ENCODE measurements at regions not wholly inside any gene's neighbourhood (a gene's known extent, or its start where the extent isn't known, plus 50 kb on each side); places are given as distances from the start of the nearest gene placed in this dataset.

DNA sequence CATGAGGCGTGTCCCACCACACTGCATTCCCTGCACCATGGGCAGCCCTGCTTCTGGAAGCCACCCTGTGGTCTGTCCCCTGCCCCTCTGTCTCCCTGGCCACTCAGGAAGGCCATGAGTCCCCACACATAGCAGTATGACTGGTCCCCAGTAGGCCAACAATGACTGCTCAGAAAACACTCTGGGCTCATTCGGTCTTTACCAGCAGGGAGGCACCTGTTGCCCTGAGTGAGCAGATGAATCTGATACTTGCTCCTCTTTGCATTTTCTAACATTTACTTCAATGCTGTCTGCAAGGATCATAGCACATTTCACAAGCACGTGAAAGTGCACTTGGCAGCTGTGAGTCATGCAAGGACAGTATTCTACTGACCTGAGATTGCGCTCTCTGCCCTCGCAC, 365.4 kb upstream of the IRX1 start:
- TF ChIP-seq EZH2phosphoT487 (IDR thresholded peaks at IDR 0.05; ENCODE audit: borderline replicate concordance): no peak
- TF ChIP-seq, protein P1, sequence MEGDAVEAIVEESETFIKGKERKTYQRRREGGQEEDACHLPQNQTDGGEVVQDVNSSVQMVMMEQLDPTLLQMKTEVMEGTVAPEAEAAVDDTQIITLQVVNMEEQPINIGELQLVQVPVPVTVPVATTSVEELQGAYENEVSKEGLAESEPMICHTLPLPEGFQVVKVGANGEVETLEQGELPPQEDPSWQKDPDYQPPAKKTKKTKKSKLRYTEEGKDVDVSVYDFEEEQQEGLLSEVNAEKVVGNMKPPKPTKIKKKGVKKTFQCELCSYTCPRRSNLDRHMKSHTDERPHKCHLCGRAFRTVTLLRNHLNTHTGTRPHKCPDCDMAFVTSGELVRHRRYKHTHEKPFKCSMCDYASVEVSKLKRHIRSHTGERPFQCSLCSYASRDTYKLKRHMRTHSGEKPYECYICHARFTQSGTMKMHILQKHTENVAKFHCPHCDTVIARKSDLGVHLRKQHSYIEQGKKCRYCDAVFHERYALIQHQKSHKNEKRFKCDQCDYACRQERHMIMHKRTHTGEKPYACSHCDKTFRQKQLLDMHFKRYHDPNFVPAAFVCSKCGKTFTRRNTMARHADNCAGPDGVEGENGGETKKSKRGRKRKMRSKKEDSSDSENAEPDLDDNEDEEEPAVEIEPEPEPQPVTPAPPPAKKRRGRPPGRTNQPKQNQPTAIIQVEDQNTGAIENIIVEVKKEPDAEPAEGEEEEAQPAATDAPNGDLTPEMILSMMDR (conservative IDR thresholded peaks at IDR 0.05; ENCODE audit: low read length): no peak
- H3K4me3 ChIP-seq (ENCODE audit: low read length, poor library complexity, severe bottlenecking): no peak overlapping the region
- H3K9me3 ChIP-seq (ENCODE audit: insufficient read depth, low read depth, low read length): no peaks in the 10 kb centered on the region
- H3K9me2 ChIP-seq (replicated peaks; ENCODE audit: low read depth, low read length): no peaks in the 10 kb centered on the region
- H3K79me2 ChIP-seq (ENCODE audit: insufficient read depth, low read length): no peaks in the 10 kb centered on the region
- H3K36me3 ChIP-seq (ENCODE audit: insufficient read depth, low read length): no peaks in the 10 kb centered on the region
- H3K27me3 ChIP-seq (ENCODE audit: insufficient read depth, low read length, poor library complexity, severe bottlenecking): no peaks in the 10 kb centered on the region
- no peak overlapping the region for H3K9ac ChIP-seq (ENCODE audit: low read depth, low read length, poor library complexity, severe bottlenecking)
- no peak overlapping the region for H2AFZ ChIP-seq (ENCODE audit: low read length)
- no peaks in the 10 kb centered on the region for H4K20me1 ChIP-seq (ENCODE audit: insufficient read depth, low read length, poor library complexity, severe bottlenecking)
- no peak overlapping the region for H3K4me2 ChIP-seq (ENCODE audit: low read depth, low read length, poor library complexity, severe bottlenecking)
- no peaks in the 10 kb centered on the region for H3K4me1 ChIP-seq (ENCODE audit: insufficient read depth, low read length, poor library complexity, severe bottlenecking)
- no peaks in the 10 kb centered on the region for H3F3A ChIP-seq (ENCODE audit: low read depth)

DNA sequence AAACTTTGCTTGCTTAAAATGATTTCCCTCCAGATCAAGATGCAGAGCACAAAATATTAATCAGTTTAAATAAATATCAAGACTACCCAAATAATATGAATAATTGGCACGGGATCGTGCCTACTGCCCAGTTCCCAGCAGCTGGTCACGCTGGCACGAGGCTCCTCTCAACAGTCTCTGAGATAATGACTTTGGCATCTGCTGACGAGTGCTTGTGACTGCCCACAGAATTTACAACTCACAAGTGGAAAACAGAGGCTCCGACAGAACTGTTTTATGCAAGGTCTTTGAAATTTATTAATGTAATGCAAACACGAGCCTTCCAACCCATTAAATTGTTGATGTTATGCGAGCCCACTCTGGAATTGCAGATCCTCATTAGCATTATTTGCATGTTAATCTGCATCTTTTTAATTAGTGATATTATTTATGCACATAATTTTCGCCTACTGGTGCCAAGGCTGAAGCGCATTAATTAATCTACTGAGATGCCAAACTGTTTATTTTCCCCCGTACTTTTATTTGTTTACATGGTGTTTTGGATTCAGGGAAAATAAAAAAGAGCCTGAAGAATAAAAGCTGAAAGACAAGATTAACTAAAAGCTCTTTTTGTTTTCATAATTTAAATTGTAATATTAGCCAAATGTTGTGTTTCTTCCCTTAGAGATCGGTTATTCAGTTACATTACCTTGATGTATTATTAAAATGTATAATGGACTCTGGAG, 369.3 kb upstream of the IRX1 start:
- Histone ChIP-seq H3K4me1 (ENCODE audit: insufficient read depth, low read length, poor library complexity, severe bottlenecking) (no peaks in the 10 kb centered on the region), H3K79me2 (ENCODE audit: insufficient read depth, low read length) (no peaks in the 10 kb centered on the region), H3K4me2 (ENCODE audit: low read depth, low read length, poor library complexity, severe bottlenecking) (no peak overlapping the region), H3K36me3 (ENCODE audit: insufficient read depth, low read length) (no peaks in the 10 kb centered on the region), H4K20me1 (ENCODE audit: insufficient read depth, low read length, poor library complexity, severe bottlenecking) (no peaks in the 10 kb centered on the region), H2AFZ (ENCODE audit: low read length) (no peak overlapping the region), H3K9me2 (replicated peaks; ENCODE audit: low read depth, low read length) (no peaks in the 10 kb centered on the region), H3F3A (ENCODE audit: low read depth) (no peaks in the 10 kb centered on the region), H3K27me3 (ENCODE audit: insufficient read depth, low read length, poor library complexity, severe bottlenecking) (no peaks in the 10 kb centered on the region), H3K9ac (ENCODE audit: low read depth, low read length, poor library complexity, severe bottlenecking) (no peak overlapping the region), H3K4me3 (ENCODE audit: low read length, poor library complexity, severe bottlenecking) (no peak overlapping the region), H3K9me3 (ENCODE audit: insufficient read depth, low read depth, low read length) (no peaks in the 10 kb centered on the region; the same call in 1 of the 2 replicates)
- TF ChIP-seq EZH2phosphoT487 (IDR thresholded peaks at IDR 0.05; ENCODE audit: borderline replicate concordance): no peak
- TF ChIP-seq, protein P1 (conservative IDR thresholded peaks at IDR 0.05; ENCODE audit: low read length): no peak

DNA sequence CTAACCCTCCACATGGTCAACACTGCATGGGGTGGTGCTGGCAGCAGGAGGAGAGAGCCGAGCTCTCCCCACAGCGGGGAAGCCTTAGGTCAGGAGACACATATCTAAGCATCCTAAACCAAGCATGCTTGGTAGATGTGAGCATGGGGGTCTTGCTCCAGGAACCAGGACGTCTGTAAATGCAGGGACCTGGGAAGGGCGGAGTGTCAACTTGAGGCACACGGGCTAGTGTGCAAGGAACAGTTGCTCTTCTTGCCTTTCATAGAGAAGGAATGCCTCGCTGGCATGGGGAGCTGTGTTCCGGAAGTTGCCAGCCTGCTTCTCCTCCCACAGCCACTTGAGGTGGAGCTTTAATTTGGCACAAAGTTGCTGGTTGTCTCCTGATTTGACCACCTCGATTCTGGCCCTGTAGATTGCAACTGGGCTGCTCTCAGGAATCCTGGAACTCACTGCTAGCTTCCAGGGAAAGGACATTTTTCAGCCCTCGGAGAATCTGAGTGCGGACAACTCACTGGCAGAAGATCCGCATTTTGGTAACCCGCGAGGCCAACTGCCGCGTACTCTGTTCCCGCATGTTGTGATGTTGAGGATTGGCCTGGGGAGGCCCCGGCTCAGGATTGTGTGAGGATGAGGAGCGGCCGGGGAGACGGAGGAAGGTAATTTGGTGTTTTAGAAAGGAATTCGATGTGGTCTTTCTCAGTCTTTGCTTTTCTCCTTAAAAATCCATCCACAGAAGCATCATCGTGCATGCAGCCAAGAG, 370.3 kb upstream of the IRX1 start:
- Histone ChIP-seq H4K20me1 (ENCODE audit: insufficient read depth, low read length, poor library complexity, severe bottlenecking) (no peaks in the 10 kb centered on the region), H2AFZ (ENCODE audit: low read length) (no peak overlapping the region), H3K9me2 (replicated peaks; ENCODE audit: low read depth, low read length) (no peaks in the 10 kb centered on the region), H3K27me3 (ENCODE audit: insufficient read depth, low read length, poor library complexity, severe bottlenecking) (no peaks in the 10 kb centered on the region), H3K9ac (ENCODE audit: low read depth, low read length, poor library complexity, severe bottlenecking) (no peak overlapping the region), H3K4me1 (ENCODE audit: insufficient read depth, low read length, poor library complexity, severe bottlenecking) (no peaks in the 10 kb centered on the region), H3K4me2 (ENCODE audit: low read depth, low read length, poor library complexity, severe bottlenecking) (no peak overlapping the region), H3K4me3 (ENCODE audit: low read length, poor library complexity, severe bottlenecking) (no peak overlapping the region), H3K79me2 (ENCODE audit: insufficient read depth, low read length) (no peaks in the 10 kb centered on the region), H3K36me3 (ENCODE audit: insufficient read depth, low read length) (no peaks in the 10 kb centered on the region), H3F3A (ENCODE audit: low read depth) (no peaks in the 10 kb centered on the region), H3K9me3 (ENCODE audit: insufficient read depth, low read depth, low read length) (no peaks in the 10 kb centered on the region; the same call in 1 of the 2 replicates)
- TF ChIP-seq, protein P1 (conservative IDR thresholded peaks at IDR 0.05; ENCODE audit: low read length): no peak
- no peak for TF ChIP-seq EZH2phosphoT487 (IDR thresholded peaks at IDR 0.05; ENCODE audit: borderline replicate concordance)

Measured in Loucy (cell line).